A673 (cell line): ENCODE measurements at regions not wholly inside any gene's neighbourhood (a gene's known extent, or its start where the extent isn't known, plus 50 kb on each side); places are given as distances from the start of the nearest gene placed in this dataset.

ENCODE experiments used
- EZH2 ChIP-seq: fragments of 200-600 bp; sonication (generic); IDR thresholded peaks from 2 replicates; pipeline ENCODE4 v1.6.1; 2017; ENCODE audit warnings: borderline replicate concordance, low read depth, mild to moderate bottlenecking, mixed read lengths, antibody characterized with exemption, low read length; ENCODE audit not compliant: poor library complexity, severe bottlenecking
- TF ChIP-seq, protein P1 (sequence below): fragments of 300-800, 200-600 bp; sonication (generic); conservative IDR thresholded peaks from 2 replicates; pipeline ENCODE4 v1.5.1; 2017; ENCODE audit warnings: low read depth, mild to moderate bottlenecking, antibody characterized with exemption, low read length, moderate library complexity, mixed read lengths

DNA sequence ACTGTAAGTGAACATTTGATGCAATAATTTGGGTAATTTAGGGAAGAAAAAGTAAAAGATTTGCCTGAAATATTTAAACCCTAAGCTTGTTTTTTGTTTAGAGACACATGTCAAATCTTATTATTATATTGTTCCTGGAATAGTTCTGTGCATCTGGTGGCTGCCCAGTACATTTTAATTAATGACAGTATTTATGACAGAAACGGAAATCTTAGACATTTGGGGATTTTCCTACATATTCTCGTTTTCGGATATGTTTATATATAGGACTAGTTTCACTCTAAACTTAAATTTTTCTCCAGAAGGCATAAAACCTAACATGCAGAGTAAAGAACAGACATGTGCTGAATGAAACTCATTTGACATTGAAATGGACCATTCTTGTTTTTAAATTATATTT, 125.6 kb upstream of the PAQR3 start:
- TF ChIP-seq, protein P1, sequence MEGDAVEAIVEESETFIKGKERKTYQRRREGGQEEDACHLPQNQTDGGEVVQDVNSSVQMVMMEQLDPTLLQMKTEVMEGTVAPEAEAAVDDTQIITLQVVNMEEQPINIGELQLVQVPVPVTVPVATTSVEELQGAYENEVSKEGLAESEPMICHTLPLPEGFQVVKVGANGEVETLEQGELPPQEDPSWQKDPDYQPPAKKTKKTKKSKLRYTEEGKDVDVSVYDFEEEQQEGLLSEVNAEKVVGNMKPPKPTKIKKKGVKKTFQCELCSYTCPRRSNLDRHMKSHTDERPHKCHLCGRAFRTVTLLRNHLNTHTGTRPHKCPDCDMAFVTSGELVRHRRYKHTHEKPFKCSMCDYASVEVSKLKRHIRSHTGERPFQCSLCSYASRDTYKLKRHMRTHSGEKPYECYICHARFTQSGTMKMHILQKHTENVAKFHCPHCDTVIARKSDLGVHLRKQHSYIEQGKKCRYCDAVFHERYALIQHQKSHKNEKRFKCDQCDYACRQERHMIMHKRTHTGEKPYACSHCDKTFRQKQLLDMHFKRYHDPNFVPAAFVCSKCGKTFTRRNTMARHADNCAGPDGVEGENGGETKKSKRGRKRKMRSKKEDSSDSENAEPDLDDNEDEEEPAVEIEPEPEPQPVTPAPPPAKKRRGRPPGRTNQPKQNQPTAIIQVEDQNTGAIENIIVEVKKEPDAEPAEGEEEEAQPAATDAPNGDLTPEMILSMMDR: no peak
- no peak for TF ChIP-seq EZH2
